ENCODE measurements at regions not wholly inside any gene's neighbourhood (a gene's known extent, or its start where the extent isn't known, plus 50 kb on each side); places are given as distances from the start of the nearest gene placed in this dataset.

DNA sequence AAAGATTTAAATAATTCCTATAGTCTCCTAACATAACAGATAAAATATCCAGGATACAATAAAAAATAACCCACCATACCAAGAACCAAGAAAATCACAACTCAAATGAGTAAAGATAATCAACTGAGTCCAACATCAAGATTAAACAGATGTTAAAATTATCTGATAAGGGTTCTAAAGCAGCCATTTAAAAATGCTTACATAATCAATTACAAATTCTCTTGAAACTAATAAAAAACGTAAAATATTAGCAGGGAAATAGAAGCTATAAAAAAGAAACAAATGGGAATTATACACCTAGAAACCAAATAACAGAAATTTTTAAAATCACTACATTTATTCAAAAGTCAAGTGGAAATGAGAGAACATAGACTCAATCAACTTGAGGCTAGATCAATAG, 297.7 kb upstream of the RAB6C start:
- no peaks in the 10 kb centered on the region for H3K27me3 ChIP-seq (ENCODE audit: insufficient read depth, low read length)
- H3K4me3 ChIP-seq (ENCODE audit: low read length), result no peak overlapping the region
- no peaks in the 10 kb centered on the region for H3K9me3 ChIP-seq (ENCODE audit: low read depth, low read length)
- no peaks in the 10 kb centered on the region for H3K4me1 ChIP-seq (ENCODE audit: insufficient read depth, low read length)

GRCh38 chr2:129689653-129690448, 289.6 kb upstream of the RAB6C start:
- Histone ChIP-seq H3K4me1 (ENCODE audit: insufficient read depth, low read length) (no peaks in the 10 kb centered on the region), H3K27me3 (ENCODE audit: insufficient read depth, low read length) (peaks cover 6% of the 10 kb centered on the region), H3K9me3 (ENCODE audit: low read depth, low read length) (peaks cover 11% of the 10 kb centered on the region), H3K4me3 (ENCODE audit: low read length) (no peak overlapping the region)

DNA sequence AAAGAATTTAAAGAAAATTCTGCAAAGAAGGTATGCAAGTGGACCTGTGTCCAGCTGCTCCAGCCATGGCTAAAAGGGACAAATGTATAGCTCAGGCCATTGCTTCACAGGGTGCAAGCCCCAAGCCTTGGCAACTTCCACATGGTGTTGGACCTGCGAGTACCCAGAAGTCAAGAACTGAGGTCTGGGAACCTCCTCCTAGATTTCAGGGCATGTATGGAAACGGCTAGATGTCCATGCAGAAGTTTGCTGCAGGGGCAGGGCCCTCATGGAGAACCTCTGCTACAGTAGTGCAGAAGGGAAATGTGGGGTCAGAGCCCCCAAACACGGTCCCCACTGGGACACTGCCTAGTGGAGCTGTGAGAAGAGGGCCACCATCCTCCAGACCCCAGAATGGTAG, 284.0 kb upstream of the RAB6C start:
- peaks cover 2% of the 10 kb centered on the region for H3K27me3 ChIP-seq (ENCODE audit: insufficient read depth, low read length)
- no peaks in the 10 kb centered on the region for H3K4me1 ChIP-seq (ENCODE audit: insufficient read depth, low read length)
- no peak overlapping the region for H3K4me3 ChIP-seq (ENCODE audit: low read length)
- peaks cover 11% of the 10 kb centered on the region for H3K9me3 ChIP-seq (ENCODE audit: low read depth, low read length)

- Histone ChIP-seq H3K4me3 (ENCODE audit: low read length) (no peak overlapping the region), H3K9me3 (ENCODE audit: low read depth, low read length) (no peaks in the 10 kb centered on the region), H3K4me1 (ENCODE audit: insufficient read depth, low read length) (no peaks in the 10 kb centered on the region), H3K27me3 (ENCODE audit: insufficient read depth, low read length) (peaks cover 2% of the 10 kb centered on the region)
Observed at GRCh38 chr2:129698593-129698992, 280.9 kb upstream of the RAB6C start.

GRCh38 chr2:129699781-129700573, 279.5 kb upstream of the RAB6C start:
- Histone ChIP-seq H3K4me3 (ENCODE audit: low read length) (no peak overlapping the region), H3K27me3 (ENCODE audit: insufficient read depth, low read length) (no peaks in the 10 kb centered on the region), H3K9me3 (ENCODE audit: low read depth, low read length) (no peaks in the 10 kb centered on the region), H3K4me1 (ENCODE audit: insufficient read depth, low read length) (no peaks in the 10 kb centered on the region)

- no peaks in the 10 kb centered on the region for H3K27me3 ChIP-seq (ENCODE audit: insufficient read depth, low read length)
- no peak overlapping the region for H3K4me3 ChIP-seq (ENCODE audit: low read length)
- H3K9me3 ChIP-seq (ENCODE audit: low read depth, low read length), result no peaks in the 10 kb centered on the region
- H3K4me1 ChIP-seq (ENCODE audit: insufficient read depth, low read length), result no peaks in the 10 kb centered on the region
Observed at GRCh38 chr2:129702416-129703176, 276.9 kb upstream of the RAB6C start.

DNA sequence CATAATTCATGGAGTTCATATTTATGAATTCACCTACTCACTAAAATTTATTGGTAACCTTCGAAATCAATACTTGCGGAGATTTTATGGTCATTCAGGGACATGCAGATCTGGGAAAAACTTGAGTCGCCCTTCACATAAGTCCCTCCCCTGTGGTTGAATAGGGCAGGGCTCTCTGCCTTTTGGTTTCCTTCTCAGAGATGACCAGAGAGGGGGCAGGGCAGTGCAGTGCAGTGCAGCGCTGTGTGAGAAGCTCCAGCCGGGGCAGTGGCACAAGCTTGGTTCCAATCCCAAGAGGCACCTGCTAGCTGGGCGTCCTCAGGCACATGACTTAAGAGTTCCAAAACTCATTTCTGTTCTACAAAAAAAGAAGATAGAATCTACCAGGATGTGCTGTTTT, 274.4 kb upstream of the RAB6C start:
- Histone ChIP-seq H3K27me3 (ENCODE audit: insufficient read depth, low read length) (no peaks in the 10 kb centered on the region), H3K4me1 (ENCODE audit: insufficient read depth, low read length) (no peaks in the 10 kb centered on the region), H3K4me3 (ENCODE audit: low read length) (no peak overlapping the region), H3K9me3 (ENCODE audit: low read depth, low read length) (no peaks in the 10 kb centered on the region)

GRCh38 chr2:129707800-129708199, 271.7 kb upstream of the RAB6C start:
- H3K4me1 ChIP-seq (ENCODE audit: insufficient read depth, low read length), result no peaks in the 10 kb centered on the region
- H3K9me3 ChIP-seq (ENCODE audit: low read depth, low read length), result no peaks in the 10 kb centered on the region
- H3K4me3 ChIP-seq (ENCODE audit: low read length), result no peak overlapping the region
- no peaks in the 10 kb centered on the region for H3K27me3 ChIP-seq (ENCODE audit: insufficient read depth, low read length)

GRCh38 chr2:129708221-129708967, 271.1 kb upstream of the RAB6C start:
- Histone ChIP-seq H3K27me3 (ENCODE audit: insufficient read depth, low read length) (no peaks in the 10 kb centered on the region), H3K9me3 (ENCODE audit: low read depth, low read length) (no peaks in the 10 kb centered on the region), H3K4me1 (ENCODE audit: insufficient read depth, low read length) (no peaks in the 10 kb centered on the region), H3K4me3 (ENCODE audit: low read length) (no peak overlapping the region)

- H3K27me3 ChIP-seq (ENCODE audit: insufficient read depth, low read length), result no peaks in the 10 kb centered on the region
- H3K4me3 ChIP-seq (ENCODE audit: low read length), result no peak overlapping the region
- H3K9me3 ChIP-seq (ENCODE audit: low read depth, low read length), result no peaks in the 10 kb centered on the region
- H3K4me1 ChIP-seq (ENCODE audit: insufficient read depth, low read length), result no peaks in the 10 kb centered on the region
Observed at GRCh38 chr2:129709001-129709955, 270.2 kb upstream of the RAB6C start.

GRCh38 chr2:129709956-129710598, 269.4 kb upstream of the RAB6C start:
- H3K4me3 ChIP-seq (ENCODE audit: low read length), result no peak overlapping the region
- no peaks in the 10 kb centered on the region for H3K9me3 ChIP-seq (ENCODE audit: low read depth, low read length)
- no peaks in the 10 kb centered on the region for H3K27me3 ChIP-seq (ENCODE audit: insufficient read depth, low read length)
- H3K4me1 ChIP-seq (ENCODE audit: insufficient read depth, low read length), result no peaks in the 10 kb centered on the region

DNA sequence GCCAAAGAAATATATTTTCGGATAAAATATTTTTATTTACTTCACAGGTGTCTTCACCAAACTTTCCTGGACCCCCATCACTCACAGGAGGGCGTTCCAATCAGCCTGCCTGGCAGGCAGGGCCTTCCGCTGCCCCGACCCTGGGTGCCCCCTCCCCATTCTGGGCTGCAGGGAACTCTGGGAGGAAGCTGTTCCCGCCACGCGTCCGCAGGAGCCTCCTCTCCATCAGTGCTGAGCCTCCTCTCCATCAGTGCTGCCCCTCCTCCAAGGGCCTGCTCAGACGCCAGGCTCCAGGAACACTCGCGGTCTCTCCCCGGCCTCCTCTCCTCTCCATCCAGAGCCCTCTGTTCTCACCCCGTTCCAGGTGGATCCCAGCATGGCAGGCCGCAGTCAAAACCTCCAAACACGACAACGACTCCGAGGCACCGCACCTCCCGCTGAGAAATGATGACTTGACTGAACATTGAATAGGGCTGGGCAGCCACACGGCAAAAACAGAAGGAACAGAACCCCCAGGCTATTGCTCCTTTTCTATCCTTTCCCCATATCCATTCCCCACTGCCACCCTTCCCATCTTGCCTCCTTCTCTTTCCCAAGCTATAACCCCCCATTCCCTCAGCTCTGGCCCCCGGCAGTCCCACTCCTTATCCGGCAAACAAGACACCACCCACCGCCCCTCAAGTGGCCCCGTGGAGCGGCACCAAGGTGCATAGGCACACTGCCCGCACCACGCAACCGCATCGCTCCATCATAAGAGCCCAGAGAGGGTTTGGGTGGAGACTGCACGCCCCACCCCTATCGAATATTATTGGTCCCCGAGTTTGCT, 268.6 kb upstream of the RAB6C start:
- Histone ChIP-seq H3K27me3 (ENCODE audit: insufficient read depth, low read length) (no peaks in the 10 kb centered on the region), H3K4me1 (ENCODE audit: insufficient read depth, low read length) (no peaks in the 10 kb centered on the region), H3K4me3 (ENCODE audit: low read length) (no peak overlapping the region), H3K9me3 (ENCODE audit: low read depth, low read length) (no peaks in the 10 kb centered on the region)

Data from mononuclear cell (primary cell).